ENCODE measurements at regions not wholly inside any gene's neighbourhood (a gene's known extent, or its start where the extent isn't known, plus 50 kb on each side); places are given as distances from the start of the nearest gene placed in this dataset.

- Histone ChIP-seq H3K4me3 (no peak overlapping the region), H3K27ac (no peak overlapping the region), H3K36me3 (no peaks in the 10 kb centered on the region), H3K9me3 (no peaks in the 10 kb centered on the region), H3K4me1 (peaks cover 64% of the 10 kb centered on the region), H3K27me3 (no peaks in the 10 kb centered on the region)
- DNase-seq (ENCODE audit: low spot score in 2 of 2), result no peak
- TF ChIP-seq EP300 (IDR thresholded peaks at IDR 0.05) (no peak), POLR2A (IDR thresholded peaks at IDR 0.05) (no peak)
- 89% methylated on average over 15 of the region's 17 CpGs for WGBS
Observed at GRCh38 chr16:85356157-85356556, 243.9 kb upstream of the CIBAR2 start.

GRCh38 chr16:85357323-85357722 lies 245.1 kb upstream of the CIBAR2 start:
- H3K36me3 ChIP-seq, result no peaks in the 10 kb centered on the region
- H3K4me3 ChIP-seq, result no peak overlapping the region
- WGBS, result 92% methylated on average over 10 of the region's 12 CpGs
- TF ChIP-seq POLR2AphosphoS5 (IDR thresholded peaks at IDR 0.05) (no peak), POLR2A (IDR thresholded peaks at IDR 0.05) (no peak), EP300 (IDR thresholded peaks at IDR 0.05) (no peak), CTCF (IDR thresholded peaks at IDR 0.05) (no peak)
- no peaks in the 10 kb centered on the region for H3K27me3 ChIP-seq
- H3K9me3 ChIP-seq, result no peaks in the 10 kb centered on the region
- peaks cover 64% of the 10 kb centered on the region for H3K4me1 ChIP-seq
- DNase-seq (ENCODE audit: low spot score in 2 of 2), result peak in 1 of 2 donors; percentile 57
- H3K27ac ChIP-seq, result no peak overlapping the region

- H3K36me3 ChIP-seq, result no peaks in the 10 kb centered on the region
- no peaks in the 10 kb centered on the region for H3K27me3 ChIP-seq
- DNase-seq (ENCODE audit: low spot score in 2 of 2), result no peak
- H3K27ac ChIP-seq, result no peak overlapping the region
- no peaks in the 10 kb centered on the region for H3K9me3 ChIP-seq
- no peak for TF ChIP-seq POLR2A (IDR thresholded peaks at IDR 0.05)
- TF ChIP-seq EP300 (IDR thresholded peaks at IDR 0.05), result no peak
- TF ChIP-seq POLR2AphosphoS5 (IDR thresholded peaks at IDR 0.05), result no peak
- TF ChIP-seq CTCF (IDR thresholded peaks at IDR 0.05), result no peak
- WGBS, result 80% methylated on average over 9 of the region's 17 CpGs
- no peak overlapping the region for H3K4me3 ChIP-seq
- peaks cover 68% of the 10 kb centered on the region for H3K4me1 ChIP-seq
Observed at GRCh38 chr16:85357924-85358505, 245.7 kb upstream of the CIBAR2 start.

- Histone ChIP-seq H3K36me3 (no peaks in the 10 kb centered on the region), H3K4me3 (no peak overlapping the region), H3K4me1 (peaks cover 68% of the 10 kb centered on the region), H3K9me3 (no peaks in the 10 kb centered on the region), H3K27ac (no peak overlapping the region), H3K27me3 (no peaks in the 10 kb centered on the region)
- no peak for TF ChIP-seq POLR2A (IDR thresholded peaks at IDR 0.05)
- TF ChIP-seq EP300 (IDR thresholded peaks at IDR 0.05), result no peak
- TF ChIP-seq CTCF (IDR thresholded peaks at IDR 0.05), result no peak
- no peak for TF ChIP-seq POLR2AphosphoS5 (IDR thresholded peaks at IDR 0.05)
- no peak for DNase-seq (ENCODE audit: low spot score in 2 of 2)
- WGBS, result 65% methylated on average over 6 of the region's 10 CpGs
Observed at GRCh38 chr16:85358704-85359146, 246.5 kb upstream of the CIBAR2 start.

- no peak for DNase-seq (ENCODE audit: low spot score in 2 of 2)
- 66% methylated on average over 21 of the region's 21 CpGs for WGBS
- TF ChIP-seq EP300 (IDR thresholded peaks at IDR 0.05), result no peak
- TF ChIP-seq CTCF (IDR thresholded peaks at IDR 0.05), result no peak
- TF ChIP-seq POLR2A (IDR thresholded peaks at IDR 0.05), result no peak
- no peak for TF ChIP-seq POLR2AphosphoS5 (IDR thresholded peaks at IDR 0.05)
- H3K4me1 ChIP-seq, result peaks cover 68% of the 10 kb centered on the region
- H3K9me3 ChIP-seq, result no peaks in the 10 kb centered on the region
- no peak overlapping the region for H3K4me3 ChIP-seq
- H3K36me3 ChIP-seq, result no peaks in the 10 kb centered on the region
- H3K27ac ChIP-seq, result no peak overlapping the region
- H3K27me3 ChIP-seq, result no peaks in the 10 kb centered on the region
Observed at GRCh38 chr16:85359147-85359822, 247.0 kb upstream of the CIBAR2 start.
